Nephron (organoid): ENCODE measurements at regions not wholly inside any gene's neighbourhood (a gene's known extent, or its start where the extent isn't known, plus 50 kb on each side); places are given as distances from the start of the nearest gene placed in this dataset.

ENCODE experiments used
- H3K27ac Mint-ChIP-seq, 3 experiments: 2 replicates each; pipeline ENCODE4 v1.8.0; 2020; ENCODE audit warnings: mixed read lengths in 3 of 3, mild to moderate bottlenecking in 2 of 3, moderate library complexity in 1 of 3
- H3K27me3 Mint-ChIP-seq: 2 replicates; pipeline ENCODE4 v1.8.0; 2021; ENCODE audit warnings: low read depth, mild to moderate bottlenecking, moderate library complexity, mixed read lengths
- H3K36me3 Mint-ChIP-seq: 2 replicates; pipeline ENCODE4 v1.8.0; 2020; ENCODE audit warnings: low read depth, mixed read lengths
- H3K4me1 Mint-ChIP-seq: 2 replicates; pipeline ENCODE4 v1.8.0; 2020; ENCODE audit warnings: mixed read lengths
- H3K4me3 Mint-ChIP-seq, 3 experiments: 2 replicates each; pipeline ENCODE4 v1.8.0; 2020; ENCODE audit warnings: mild to moderate bottlenecking in 3 of 3, mixed read lengths in 3 of 3, moderate library complexity in 2 of 3
- H3K9me3 Mint-ChIP-seq: 2 replicates; pipeline ENCODE4 v1.8.0; 2020; ENCODE audit warnings: mixed read lengths
- TF ChIP-seq, protein P1 (sequence below), 3 experiments: fragments of 200-600 bp; sonication (generic); IDR thresholded peaks; one replicate each; pipeline ENCODE4 v1.5.0; 2021; ENCODE audit warnings: antibody characterized with exemption in 3 of 3; ENCODE audit not compliant: unreplicated experiment in 3 of 3

DNA sequence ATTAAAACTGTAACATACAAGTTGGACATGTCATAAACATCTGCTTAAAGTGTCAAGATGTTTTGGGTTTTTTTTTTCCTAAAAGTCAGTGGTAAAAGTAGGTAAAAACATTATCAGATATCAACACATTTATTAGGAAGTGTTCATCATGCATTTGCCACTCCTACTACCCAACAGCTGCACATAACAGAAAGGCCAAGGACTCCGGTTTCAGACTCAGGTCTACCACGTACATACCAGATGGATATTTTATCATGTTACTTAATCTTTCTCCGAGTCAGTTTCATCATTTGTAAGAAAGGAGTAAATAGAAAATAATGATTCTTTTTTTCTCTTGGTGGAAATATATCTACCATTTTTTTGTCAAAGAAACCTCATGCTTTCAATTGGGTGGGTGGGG, 192.3 kb downstream of the UBE2E3 start:
- peak overlapping the region in 1 of 3 experiments; percentile 41 for H3K4me3 Mint-ChIP-seq
- H3K27ac Mint-ChIP-seq: peak overlapping the region in 2 of 3 experiments; percentile 25 to 66
- TF ChIP-seq, protein P1, sequence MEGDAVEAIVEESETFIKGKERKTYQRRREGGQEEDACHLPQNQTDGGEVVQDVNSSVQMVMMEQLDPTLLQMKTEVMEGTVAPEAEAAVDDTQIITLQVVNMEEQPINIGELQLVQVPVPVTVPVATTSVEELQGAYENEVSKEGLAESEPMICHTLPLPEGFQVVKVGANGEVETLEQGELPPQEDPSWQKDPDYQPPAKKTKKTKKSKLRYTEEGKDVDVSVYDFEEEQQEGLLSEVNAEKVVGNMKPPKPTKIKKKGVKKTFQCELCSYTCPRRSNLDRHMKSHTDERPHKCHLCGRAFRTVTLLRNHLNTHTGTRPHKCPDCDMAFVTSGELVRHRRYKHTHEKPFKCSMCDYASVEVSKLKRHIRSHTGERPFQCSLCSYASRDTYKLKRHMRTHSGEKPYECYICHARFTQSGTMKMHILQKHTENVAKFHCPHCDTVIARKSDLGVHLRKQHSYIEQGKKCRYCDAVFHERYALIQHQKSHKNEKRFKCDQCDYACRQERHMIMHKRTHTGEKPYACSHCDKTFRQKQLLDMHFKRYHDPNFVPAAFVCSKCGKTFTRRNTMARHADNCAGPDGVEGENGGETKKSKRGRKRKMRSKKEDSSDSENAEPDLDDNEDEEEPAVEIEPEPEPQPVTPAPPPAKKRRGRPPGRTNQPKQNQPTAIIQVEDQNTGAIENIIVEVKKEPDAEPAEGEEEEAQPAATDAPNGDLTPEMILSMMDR (IDR thresholded peaks at IDR 0.05; ENCODE audit: unreplicated experiment in 3 of 3): no peak
- no peaks in the 10 kb centered on the region for H3K27me3 Mint-ChIP-seq
- H3K4me1 Mint-ChIP-seq: peaks cover 58% of the 10 kb centered on the region
- peaks cover 5% of the 10 kb centered on the region for H3K9me3 Mint-ChIP-seq
- peaks cover 1% of the 10 kb centered on the region for H3K36me3 Mint-ChIP-seq

DNA sequence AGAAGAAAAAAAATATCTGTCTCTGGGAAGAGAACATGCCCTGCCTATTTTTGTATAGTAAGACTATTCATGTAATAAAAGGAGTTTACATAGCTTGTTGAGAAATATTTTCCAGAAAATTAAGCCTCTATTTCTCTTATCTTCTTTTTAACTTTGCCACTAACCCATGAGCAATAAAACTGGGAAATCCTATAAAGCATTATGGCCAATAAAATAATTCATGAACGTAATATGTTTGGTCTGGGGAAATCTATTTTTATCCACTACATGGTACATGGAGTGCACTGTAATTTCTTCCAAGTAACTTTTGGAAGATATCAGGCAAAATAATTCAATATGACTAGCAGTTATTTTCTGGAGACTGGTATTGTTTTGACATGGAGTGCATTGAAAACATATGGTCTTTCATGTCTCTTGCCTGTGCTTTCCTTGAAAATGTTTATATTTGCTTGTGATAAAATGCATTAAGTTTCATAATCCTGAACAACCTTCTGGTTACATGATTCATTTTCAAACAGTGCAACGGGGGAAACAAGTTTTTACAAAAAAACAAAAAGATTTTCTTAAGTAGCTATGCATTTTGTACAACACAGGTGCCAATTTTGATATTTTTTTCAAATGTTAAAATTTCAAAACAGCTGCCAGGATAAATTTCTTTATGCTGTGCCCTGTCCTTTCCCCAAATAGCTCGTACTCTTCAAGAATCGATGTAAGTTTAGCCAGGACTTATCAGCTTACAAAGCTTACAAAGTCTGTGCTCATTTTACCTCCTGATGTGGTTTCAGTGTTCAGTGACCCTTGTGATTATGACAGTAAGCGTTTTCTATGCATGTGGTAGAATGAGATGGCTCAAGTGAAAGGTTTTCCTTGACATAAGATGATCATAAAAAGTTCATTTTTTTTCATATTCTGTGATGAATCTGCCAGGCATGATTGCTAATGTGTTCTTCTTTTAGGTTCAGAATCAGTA, 194.5 kb downstream of the UBE2E3 start:
- Mint-ChIP-seq H3K9me3 (no peaks in the 10 kb centered on the region), H3K27me3 (no peaks in the 10 kb centered on the region), H3K36me3 (no peaks in the 10 kb centered on the region), H3K4me1 (peaks cover 56% of the 10 kb centered on the region), H3K27ac (peak overlapping the region; percentile 37 to 92 (median 47)), H3K4me3 (peak overlapping the region in 1 of 3 experiments; percentile 3)
- TF ChIP-seq, protein P1 (IDR thresholded peaks at IDR 0.05; ENCODE audit: unreplicated experiment in 3 of 3): no peak

DNA sequence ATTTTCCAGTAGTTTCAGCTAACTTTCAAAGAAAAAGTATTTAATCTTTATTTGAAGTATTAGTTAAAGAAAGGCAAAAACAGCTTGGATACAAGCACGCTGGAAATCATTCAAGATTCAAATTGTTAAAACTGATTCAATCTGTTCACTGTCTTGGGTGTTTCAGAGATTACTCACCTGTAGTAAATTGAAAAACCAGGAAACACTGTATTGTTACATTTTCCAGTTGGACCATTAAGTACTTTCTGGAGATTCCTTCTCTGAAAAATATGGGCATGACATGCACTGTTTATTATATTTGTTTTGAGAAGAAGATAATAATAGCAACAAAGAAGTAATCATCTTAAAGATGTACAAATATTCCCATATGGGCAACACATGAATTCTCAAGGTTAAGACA, 196.1 kb downstream of the UBE2E3 start:
- Mint-ChIP-seq H3K27me3 (no peaks in the 10 kb centered on the region), H3K4me1 (peaks cover 51% of the 10 kb centered on the region), H3K27ac (no peak overlapping the region), H3K36me3 (no peaks in the 10 kb centered on the region), H3K4me3 (no peak overlapping the region), H3K9me3 (no peaks in the 10 kb centered on the region)
- TF ChIP-seq, protein P1 (IDR thresholded peaks at IDR 0.05; ENCODE audit: unreplicated experiment in 3 of 3): no peak

DNA sequence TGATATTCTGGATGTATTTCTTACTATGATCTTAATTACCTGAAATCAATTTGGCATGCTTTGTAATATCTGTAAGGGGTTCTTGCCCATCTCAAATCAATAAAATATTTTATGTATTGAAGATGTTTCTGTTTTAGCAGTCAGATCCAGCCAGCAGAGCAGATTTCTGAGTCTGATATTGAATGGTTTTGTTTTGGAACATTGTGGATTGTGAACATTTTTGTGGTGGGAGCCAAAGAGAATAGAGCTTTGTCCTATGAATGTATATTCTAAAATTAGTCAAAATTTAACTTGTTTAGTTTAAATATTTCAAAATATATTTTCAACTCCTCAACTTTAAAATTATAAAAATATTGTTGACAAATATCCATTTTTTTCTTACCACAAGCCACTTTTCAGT, 197.0 kb downstream of the UBE2E3 start:
- no peaks in the 10 kb centered on the region for H3K36me3 Mint-ChIP-seq
- no peaks in the 10 kb centered on the region for H3K27me3 Mint-ChIP-seq
- H3K4me3 Mint-ChIP-seq: no peak overlapping the region
- TF ChIP-seq, protein P1 (IDR thresholded peaks at IDR 0.05; ENCODE audit: unreplicated experiment in 3 of 3): no peak
- peaks cover 46% of the 10 kb centered on the region for H3K4me1 Mint-ChIP-seq
- H3K9me3 Mint-ChIP-seq: no peaks in the 10 kb centered on the region
- H3K27ac Mint-ChIP-seq: no peak overlapping the region

DNA sequence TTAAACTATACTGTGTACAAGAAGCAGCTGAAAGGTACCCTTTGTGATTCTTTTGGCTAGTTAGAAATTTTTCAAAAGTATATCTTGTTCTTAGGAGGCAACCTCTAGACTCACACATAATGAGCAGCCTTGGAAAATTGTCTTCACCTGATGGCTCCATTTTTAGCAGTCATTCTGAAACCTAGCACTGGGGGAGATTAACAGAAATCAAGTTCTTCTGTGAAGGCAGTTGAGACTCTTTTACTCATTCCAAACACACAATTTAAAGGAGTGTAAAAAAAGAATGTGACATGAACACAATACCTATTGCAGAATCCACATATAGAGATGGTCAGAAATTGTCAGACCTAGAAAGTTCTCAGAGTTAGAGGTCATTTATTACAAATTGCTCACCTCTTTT, 197.7 kb downstream of the UBE2E3 start:
- H3K4me3 Mint-ChIP-seq: no peak overlapping the region
- peaks cover 41% of the 10 kb centered on the region for H3K4me1 Mint-ChIP-seq
- TF ChIP-seq, protein P1 (IDR thresholded peaks at IDR 0.05; ENCODE audit: unreplicated experiment in 3 of 3): no peak
- no peak overlapping the region for H3K27ac Mint-ChIP-seq
- H3K27me3 Mint-ChIP-seq: no peaks in the 10 kb centered on the region
- no peaks in the 10 kb centered on the region for H3K9me3 Mint-ChIP-seq
- H3K36me3 Mint-ChIP-seq: no peaks in the 10 kb centered on the region
